Gastroesophageal sphincter (tissue), 3 donors: ENCODE measurements at regions not wholly inside any gene's neighbourhood (a gene's known extent, or its start where the extent isn't known, plus 50 kb on each side); places are given as distances from the start of the nearest gene placed in this dataset.

Experiments
- EP300 ChIP-seq: sonication (generic); formaldehyde crosslinking; IDR thresholded peaks from one replicate; pipeline ENCODE4 v1.6.1; 2017; ENCODE audit warnings: antibody characterized with exemption, mild to moderate bottlenecking
- POLR2A ChIP-seq, 2 donors: fragments of 450-650 bp; IDR thresholded peaks; one replicate each; pipeline ENCODE4 v1.6.1; 2017; ENCODE audit warnings: antibody characterized with exemption in 2 of 2, mild to moderate bottlenecking in 2 of 2, moderate library complexity in 1 of 2
- TF ChIP-seq, protein P1 (sequence below), 4 experiments: fragments of 200-600 bp in 2 of 4; fragments of 450-650 bp in 2 of 4; sonication (generic) in 1 of 4; IDR thresholded peaks; one replicate each; pipeline ENCODE4 v1.5.1; 2017 to 2019; ENCODE audit warnings: antibody characterized with exemption in 4 of 4, mild to moderate bottlenecking in 2 of 4, moderate library complexity in 2 of 4

DNA sequence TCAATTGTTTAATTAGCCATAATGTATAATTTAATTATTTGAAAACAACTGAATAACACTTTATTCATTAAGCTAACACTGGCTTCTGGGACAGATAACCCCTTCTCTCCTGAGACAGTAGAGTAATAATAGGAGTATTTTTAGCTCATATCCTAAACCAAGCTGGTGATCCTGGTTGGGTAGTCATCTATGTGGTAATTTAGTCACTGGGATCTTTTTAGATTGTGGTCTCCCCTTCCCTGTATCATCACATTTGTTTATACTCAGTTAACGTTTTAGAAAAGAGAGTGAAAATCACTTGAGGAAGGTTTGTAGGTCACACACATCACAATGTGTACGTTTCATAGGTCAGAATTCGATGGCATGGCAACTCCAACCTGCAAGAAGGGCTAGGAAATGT, 1356.6 kb upstream of the ADGRL2 start:
- TF ChIP-seq POLR2A (IDR thresholded peaks at IDR 0.05) (no peak), EP300 (no peak)
- TF ChIP-seq, protein P1, sequence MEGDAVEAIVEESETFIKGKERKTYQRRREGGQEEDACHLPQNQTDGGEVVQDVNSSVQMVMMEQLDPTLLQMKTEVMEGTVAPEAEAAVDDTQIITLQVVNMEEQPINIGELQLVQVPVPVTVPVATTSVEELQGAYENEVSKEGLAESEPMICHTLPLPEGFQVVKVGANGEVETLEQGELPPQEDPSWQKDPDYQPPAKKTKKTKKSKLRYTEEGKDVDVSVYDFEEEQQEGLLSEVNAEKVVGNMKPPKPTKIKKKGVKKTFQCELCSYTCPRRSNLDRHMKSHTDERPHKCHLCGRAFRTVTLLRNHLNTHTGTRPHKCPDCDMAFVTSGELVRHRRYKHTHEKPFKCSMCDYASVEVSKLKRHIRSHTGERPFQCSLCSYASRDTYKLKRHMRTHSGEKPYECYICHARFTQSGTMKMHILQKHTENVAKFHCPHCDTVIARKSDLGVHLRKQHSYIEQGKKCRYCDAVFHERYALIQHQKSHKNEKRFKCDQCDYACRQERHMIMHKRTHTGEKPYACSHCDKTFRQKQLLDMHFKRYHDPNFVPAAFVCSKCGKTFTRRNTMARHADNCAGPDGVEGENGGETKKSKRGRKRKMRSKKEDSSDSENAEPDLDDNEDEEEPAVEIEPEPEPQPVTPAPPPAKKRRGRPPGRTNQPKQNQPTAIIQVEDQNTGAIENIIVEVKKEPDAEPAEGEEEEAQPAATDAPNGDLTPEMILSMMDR (IDR thresholded peaks at IDR 0.05), result no peak
